ENCODE measurements at regions not wholly inside any gene's neighbourhood (a gene's known extent, or its start where the extent isn't known, plus 50 kb on each side); places are given as distances from the start of the nearest gene placed in this dataset.

GRCh38 chr13:112233256-112233655 is 142.9 kb upstream of the SPACA7 start:
- Histone ChIP-seq H3K27ac (no peak overlapping the region), H3K36me3 (no peaks in the 10 kb centered on the region), H3K9me3 (no peaks in the 10 kb centered on the region), H3K27me3 (replicated peaks; ENCODE audit: insufficient read depth) (no peaks in the 10 kb centered on the region), H3K4me3 (no peak overlapping the region), H3K4me1 (ENCODE audit: control insufficient read depth in 1 of 2, low read depth in 2 of 2) (no peaks in the 10 kb centered on the region)
- TF ChIP-seq CTCF (IDR thresholded peaks at IDR 0.05), result no peak
- DNase-seq (ENCODE audit: low spot score) (no peak), ATAC-seq (ENCODE audit: insufficient number of reproducible peaks, low FRiP score, low read depth) (no peak)

- H3K4me1 ChIP-seq (ENCODE audit: control insufficient read depth in 1 of 2, low read depth in 2 of 2), result no peaks in the 10 kb centered on the region
- H3K27ac ChIP-seq, result no peak overlapping the region
- ATAC-seq (ENCODE audit: insufficient number of reproducible peaks, low FRiP score, low read depth) (no peak), DNase-seq (ENCODE audit: low spot score) (no peak)
- H3K27me3 ChIP-seq (replicated peaks; ENCODE audit: insufficient read depth), result no peaks in the 10 kb centered on the region
- no peaks in the 10 kb centered on the region for H3K36me3 ChIP-seq
- no peaks in the 10 kb centered on the region for H3K9me3 ChIP-seq
- no peak for TF ChIP-seq CTCF (IDR thresholded peaks at IDR 0.05)
- H3K4me3 ChIP-seq, result no peak overlapping the region
Measured at GRCh38 chr13:112233716-112234115, 142.4 kb upstream of the SPACA7 start.

GRCh38 chr13:112234131-112234875 is 141.9 kb upstream of the SPACA7 start:
- Histone ChIP-seq H3K9me3 (no peaks in the 10 kb centered on the region), H3K4me3 (no peak overlapping the region), H3K4me1 (ENCODE audit: control insufficient read depth in 1 of 2, low read depth in 2 of 2) (no peaks in the 10 kb centered on the region), H3K27me3 (replicated peaks; ENCODE audit: insufficient read depth) (no peaks in the 10 kb centered on the region), H3K27ac (no peak overlapping the region), H3K36me3 (no peaks in the 10 kb centered on the region)
- ATAC-seq (ENCODE audit: insufficient number of reproducible peaks, low FRiP score, low read depth) (no peak), DNase-seq (ENCODE audit: low spot score) (no peak)
- TF ChIP-seq CTCF (IDR thresholded peaks at IDR 0.05), result no peak

GRCh38 chr13:112236016-112236415 is 140.1 kb upstream of the SPACA7 start:
- H3K9me3 ChIP-seq, result no peaks in the 10 kb centered on the region
- no peak overlapping the region for H3K4me3 ChIP-seq
- no peaks in the 10 kb centered on the region for H3K36me3 ChIP-seq
- no peak for DNase-seq (ENCODE audit: low spot score)
- ATAC-seq (ENCODE audit: insufficient number of reproducible peaks, low FRiP score, low read depth), result no peak
- no peak overlapping the region for H3K27ac ChIP-seq
- TF ChIP-seq CTCF (IDR thresholded peaks at IDR 0.05), result no peak
- H3K4me1 ChIP-seq (ENCODE audit: control insufficient read depth in 1 of 2, low read depth in 2 of 2), result no peaks in the 10 kb centered on the region
- no peaks in the 10 kb centered on the region for H3K27me3 ChIP-seq (replicated peaks; ENCODE audit: insufficient read depth)

- Histone ChIP-seq H3K9me3 (no peaks in the 10 kb centered on the region), H3K4me1 (ENCODE audit: control insufficient read depth in 1 of 2, low read depth in 2 of 2) (no peaks in the 10 kb centered on the region), H3K27me3 (replicated peaks; ENCODE audit: insufficient read depth) (no peaks in the 10 kb centered on the region), H3K36me3 (no peaks in the 10 kb centered on the region), H3K27ac (no peak overlapping the region), H3K4me3 (no peak overlapping the region)
- DNase-seq (ENCODE audit: low spot score) (no peak), ATAC-seq (ENCODE audit: insufficient number of reproducible peaks, low FRiP score, low read depth) (no peak)
- no peak for TF ChIP-seq CTCF (IDR thresholded peaks at IDR 0.05)
Measured at GRCh38 chr13:112236539-112237197, 139.5 kb upstream of the SPACA7 start.

Data from thoracic aorta (tissue), 2 donors.